GM21786 (cell line): ENCODE measurements at regions not wholly inside any gene's neighbourhood (a gene's known extent, or its start where the extent isn't known, plus 50 kb on each side); places are given as distances from the start of the nearest gene placed in this dataset.

ENCODE experiments used
- ATAC-seq: cut with Tn5 transposase; IDR thresholded peaks from one replicate; pipeline ENCODE4 v1.9.1; 2021; ENCODE audit not compliant: unreplicated experiment

GRCh38 chr1:184267747-184268146 is 119.1 kb upstream of the C1orf21 start:
- ATAC-seq = no peak

DNA sequence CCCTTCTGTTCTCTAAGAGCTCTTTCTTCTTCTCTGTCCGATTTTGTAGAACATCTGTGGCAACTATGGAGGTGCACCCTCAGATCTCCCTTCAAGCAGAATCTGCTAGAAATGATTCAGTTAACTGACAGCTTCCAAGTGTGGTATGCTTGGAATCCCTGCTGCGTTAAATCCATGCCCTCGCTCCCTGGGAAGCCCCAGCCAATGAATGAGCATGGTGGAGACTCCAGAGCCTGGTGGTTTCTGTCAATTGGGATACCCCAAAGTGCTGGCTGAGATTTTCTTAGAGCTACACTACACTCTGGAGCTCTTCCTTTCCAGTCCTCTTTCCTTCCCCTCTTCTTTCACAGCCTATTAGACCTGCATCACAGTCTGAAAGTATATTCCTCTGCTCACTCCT is 116.3 kb upstream of the C1orf21 start:
- no peak for ATAC-seq

DNA sequence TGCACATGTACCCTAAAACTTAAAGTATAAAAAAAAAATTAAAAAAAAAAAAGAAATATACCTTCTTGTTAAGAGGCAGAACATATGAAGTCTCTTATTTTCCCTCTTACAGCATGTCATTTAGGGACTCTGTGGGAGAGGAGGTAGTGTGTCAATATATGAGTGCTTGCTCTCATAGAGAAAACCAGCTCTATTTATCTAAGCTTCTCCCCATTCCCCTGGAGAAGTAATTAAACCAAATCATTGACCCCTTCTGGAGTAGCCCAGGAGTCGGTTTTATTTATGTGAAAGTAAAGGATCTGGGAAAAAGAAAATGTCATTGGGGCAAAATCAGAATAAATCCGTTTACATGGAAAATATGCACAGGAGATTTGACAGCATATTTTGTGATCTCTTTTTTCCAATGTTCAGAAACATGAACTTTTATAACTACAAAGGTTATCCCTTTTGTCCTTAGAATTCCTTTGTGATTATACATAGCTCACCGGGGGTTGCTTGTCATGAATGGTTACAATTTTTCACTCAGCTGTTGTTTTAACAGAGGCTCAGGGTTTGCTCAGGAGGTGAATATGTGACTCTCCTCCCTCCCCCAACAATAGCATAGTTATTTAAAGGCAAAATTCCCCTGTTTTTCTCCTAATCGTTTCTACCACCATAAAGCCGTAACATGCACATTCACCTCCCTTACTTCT is 114.5 kb upstream of the C1orf21 start:
- no peak for ATAC-seq

- ATAC-seq = no peak
Observed at GRCh38 chr1:184276416-184276815, 110.4 kb upstream of the C1orf21 start.

- ATAC-seq = no peak
Observed at GRCh38 chr1:184279911-184280458, 106.8 kb upstream of the C1orf21 start.

DNA sequence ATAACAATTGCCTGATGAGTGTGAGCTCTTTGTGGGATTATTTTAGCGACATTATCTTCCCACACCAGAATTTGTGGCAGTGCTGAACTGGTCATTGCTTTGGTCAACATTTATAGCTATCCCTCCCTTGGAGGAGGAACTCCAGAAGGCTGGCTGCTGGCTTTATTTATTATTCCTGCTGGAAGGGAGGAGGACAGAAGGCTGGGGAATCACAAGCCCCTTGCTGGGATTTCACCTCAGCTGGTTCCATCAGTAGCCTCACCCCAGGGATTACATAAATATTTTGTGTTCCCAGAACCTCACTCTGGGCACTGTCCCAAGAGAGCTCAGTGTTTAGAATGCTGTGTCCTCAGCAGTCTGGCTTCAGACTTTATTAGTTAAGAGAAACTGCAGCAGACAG is 102.8 kb upstream of the C1orf21 start:
- ATAC-seq = no peak

- ATAC-seq = no peak
Observed at GRCh38 chr1:184284900-184285299, 101.9 kb upstream of the C1orf21 start.

DNA sequence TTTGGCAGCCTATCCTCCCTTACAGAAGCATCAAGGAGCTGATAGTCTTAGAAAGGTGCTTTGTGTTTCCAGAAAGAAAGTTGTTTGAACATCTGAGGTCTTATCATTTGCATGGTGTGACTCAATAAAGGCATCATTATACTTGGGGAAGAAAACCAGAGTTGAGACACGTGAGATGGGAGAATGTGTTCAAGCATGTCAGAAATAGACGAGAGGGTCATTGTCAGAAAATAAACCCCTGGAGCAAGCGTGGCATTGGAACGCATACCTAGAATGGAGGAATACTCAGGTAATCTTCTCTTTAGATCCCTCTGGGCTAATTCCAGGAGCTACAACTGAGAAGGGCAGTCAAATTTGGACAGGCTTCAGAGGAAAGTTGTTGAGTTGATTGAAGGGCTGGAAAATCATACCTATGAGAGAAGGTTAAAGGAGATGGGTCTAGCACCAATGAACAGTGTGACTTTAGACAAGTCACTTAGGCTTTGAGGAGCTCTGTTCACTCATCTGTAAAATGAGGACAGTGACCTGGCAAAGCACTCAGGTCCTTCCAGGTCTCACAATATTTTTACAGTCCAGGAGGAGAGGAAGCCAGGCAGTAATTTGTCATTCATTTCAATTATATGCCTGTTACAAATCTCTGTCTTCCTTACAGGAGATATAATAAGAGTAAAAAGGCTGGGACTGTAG is 101.3 kb upstream of the C1orf21 start:
- no peak for ATAC-seq

- ATAC-seq = no peak
Observed at GRCh38 chr1:184287001-184287400, 99.8 kb upstream of the C1orf21 start.

DNA sequence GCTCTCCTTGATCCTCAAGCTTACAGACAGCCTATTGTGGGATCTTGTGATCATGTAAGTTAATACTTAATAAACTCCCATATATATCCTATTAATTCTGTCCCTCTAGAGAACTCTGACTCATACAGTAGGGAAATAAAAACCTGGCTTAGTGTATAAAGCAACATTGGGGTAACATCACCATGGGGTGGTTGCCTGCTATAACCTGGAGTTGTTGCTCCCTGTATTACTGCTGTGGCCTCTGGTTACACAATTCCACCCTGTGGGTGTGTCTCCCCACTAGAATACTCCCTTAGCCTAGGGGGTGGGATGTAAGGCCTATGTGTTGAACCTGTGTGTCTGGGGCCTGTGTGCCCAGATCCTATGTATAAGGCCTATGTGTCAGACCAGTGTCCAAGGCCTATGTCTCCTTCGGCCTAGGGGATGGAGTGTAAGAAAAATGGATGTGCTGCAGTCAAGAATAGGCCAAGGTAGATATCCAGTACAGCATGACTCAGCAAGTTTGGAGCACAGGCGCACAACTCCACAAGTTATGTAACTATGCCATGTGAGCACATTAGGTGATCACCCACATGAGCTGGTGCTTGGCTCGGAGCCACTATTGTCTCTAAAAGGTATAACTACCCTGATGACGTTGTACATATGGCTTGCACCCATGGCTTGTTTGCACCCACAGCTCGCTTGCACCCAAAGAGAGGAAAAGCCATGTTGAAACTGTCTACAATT is 96.8 kb upstream of the C1orf21 start:
- ATAC-seq = no peak

DNA sequence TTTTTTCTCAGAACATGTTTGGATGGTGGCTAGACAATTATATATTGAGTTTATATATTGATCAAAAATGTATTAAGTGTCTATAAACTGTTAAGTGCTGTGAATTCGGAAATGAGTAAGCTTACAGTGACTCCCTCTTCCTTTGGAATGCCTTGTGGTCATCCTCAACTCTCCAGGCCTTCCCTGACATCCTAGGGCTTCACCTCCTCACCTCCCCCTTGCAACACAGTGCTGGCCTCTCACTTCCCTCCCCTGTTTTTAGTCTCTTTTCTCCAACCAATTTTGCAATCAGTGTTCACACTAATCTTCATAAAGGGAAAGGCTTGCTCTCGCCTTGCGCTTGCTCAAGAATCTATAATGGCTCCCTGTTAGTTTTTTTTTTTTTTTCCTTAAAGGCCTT is 95.1 kb upstream of the C1orf21 start:
- ATAC-seq = no peak

DNA sequence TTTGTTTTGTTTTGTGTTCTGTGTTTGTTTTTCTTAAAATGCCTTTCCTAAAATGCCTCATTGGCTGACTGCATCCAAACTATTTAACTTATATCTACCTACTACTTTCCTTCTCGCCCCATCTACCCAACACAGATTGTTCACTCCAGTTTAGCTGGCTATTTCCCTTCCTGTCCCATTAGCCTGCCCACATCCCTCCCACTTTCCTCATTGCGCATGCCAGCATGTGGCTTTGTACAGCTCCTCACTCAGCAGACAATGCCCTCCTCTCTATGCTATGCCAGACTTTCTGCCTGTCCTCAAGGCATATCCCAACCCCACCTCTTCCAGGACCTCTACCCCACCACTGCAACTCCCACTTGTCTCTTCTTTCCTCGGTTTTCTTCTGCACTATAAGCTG is 94.7 kb upstream of the C1orf21 start:
- ATAC-seq = no peak

GRCh38 chr1:184294101-184294500 is 92.7 kb upstream of the C1orf21 start:
- ATAC-seq = no peak

DNA sequence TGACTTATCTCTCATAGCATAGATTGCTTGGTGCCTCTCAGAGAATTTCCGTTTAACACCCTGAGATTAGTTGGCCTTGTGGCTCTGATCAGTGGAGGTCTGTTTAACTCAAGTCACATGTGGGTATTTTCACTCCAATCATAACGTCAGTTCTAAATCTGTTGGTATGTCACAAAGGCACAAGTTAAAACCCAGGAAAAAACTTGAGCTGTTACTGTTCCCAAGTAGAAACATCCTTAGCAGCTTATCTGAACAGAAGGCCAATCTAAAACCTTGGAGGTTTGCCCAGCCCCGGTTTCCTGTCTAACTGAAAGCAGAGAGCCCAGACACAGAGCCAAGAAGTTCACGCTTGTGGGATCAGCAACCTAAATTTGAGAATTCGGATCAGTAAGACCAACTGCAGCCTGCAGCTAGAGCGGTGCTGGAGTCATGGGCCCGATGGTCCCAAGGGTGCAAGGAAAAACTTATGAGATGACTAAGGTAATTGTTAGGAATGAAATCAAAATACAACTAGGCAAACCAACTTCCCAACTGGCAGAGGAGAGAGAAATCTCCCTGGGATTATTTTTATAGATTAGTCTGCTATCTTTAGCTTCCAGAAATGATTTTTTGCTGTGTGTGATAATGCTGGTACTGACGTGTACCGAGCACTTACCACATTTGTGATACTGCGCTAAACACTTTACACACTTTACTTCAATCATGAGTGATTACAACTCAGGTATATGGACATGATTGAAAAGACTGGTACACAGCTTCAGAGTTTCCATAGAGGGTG is 90.2 kb upstream of the C1orf21 start:
- ATAC-seq = no peak

DNA sequence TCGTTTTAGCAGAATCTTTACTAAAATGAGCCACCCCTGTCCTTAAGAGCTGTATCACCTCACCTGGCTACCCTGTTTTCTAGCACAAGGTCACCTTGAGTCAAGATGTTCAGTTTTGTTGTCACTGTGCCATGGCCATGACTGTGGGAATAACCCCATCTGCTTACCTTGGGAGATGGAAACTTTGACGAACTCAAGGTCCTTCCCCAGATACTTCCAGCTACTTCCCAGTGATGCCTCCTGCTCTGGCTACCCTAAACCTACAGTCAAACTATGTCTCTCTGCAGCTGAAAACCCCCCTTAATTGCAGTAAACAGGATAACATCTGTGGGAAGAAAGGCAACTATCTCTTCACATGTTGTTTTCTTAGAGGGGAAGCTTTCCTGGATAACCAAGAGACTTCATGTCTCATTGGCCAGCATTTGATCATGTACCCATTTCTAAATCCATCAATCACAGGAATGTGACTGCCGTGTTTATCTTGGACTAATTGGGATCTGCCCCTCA is 89.5 kb upstream of the C1orf21 start:
- ATAC-seq = no peak

DNA sequence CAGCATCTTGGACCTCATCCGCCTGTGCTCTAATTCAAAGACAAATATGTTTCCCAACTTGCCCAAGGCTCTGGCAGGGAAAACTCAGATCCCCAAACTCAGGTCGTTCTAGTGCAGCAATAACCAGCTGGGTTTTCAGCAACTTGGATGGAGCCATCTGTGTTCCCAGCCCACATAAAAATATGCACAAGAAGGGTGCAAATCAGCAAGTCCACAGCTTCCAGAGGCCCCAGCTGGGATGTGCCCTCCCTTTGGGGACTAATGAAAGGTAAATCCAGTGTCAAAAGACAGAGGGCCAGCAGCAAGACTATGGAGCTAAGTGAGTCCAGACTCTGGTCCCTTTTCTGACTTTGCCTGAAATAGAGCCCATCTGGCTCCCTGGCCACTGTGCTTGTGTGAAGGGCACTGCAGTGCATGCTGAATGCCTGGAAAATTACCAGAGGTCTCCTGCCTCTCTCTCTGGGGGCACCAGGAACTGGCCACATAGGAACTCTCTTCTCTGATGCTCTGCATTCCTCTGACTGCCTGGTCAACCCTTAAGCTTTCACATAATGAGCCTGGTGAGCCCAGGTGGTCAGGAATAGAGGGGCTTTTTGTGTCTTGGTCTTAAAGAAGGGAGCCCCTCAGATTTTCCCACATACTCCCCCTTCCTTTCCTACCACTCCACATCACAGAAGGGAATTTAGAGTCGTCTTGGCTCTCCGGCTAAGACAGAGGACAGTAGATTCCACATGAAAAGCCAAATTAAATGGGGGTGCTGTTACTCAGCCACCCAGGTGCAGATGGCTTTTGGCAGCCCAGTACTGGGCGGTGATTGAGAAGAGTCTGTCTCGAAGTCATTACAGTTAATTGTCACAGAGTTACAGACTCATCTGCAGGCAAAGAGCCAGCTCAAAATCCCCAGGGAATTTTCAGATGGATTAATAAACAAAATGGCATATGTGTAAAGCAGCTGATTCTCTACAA is 88.1 kb upstream of the C1orf21 start:
- ATAC-seq = no peak

- no peak for ATAC-seq
Observed at GRCh38 chr1:184299406-184299790, 87.4 kb upstream of the C1orf21 start.

DNA sequence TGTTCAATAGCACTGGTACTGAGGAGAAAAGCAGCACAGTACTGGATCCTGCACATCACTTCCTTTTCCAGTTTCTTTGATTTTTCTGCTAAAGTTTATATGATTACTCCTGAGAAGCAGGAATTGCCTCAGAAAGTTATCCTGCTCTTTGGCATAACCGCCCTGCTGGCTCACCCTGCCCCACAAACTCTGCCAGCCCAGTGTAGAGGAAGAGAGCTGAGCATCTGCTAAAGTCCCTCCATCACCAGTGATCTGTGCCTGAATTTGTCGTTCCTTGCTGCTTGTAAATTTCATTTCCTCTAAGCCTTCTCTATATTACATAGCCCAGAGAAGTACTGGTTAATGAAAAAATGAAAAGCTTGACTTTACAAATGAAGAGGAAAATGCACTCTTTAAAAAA is 87.0 kb upstream of the C1orf21 start:
- ATAC-seq = no peak

DNA sequence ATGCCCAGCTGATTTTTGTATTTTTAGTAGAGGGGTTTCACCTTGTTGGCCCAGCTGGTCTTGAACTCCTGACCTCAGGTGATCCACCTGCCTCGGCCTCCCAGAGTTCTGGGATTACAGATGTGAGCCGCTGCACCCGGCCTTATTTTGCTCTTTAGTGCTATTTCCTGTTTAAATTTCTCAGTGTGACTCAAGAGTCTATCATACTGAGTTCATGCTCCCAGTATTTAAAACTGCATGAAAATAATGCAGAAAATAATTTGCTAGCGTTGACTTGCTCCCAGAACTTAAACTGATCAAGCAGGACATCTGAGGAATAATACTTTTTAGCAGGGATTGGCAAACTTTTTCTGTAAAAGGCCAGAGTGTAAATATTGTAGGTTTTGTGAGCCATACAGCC is 86.4 kb upstream of the C1orf21 start:
- no peak for ATAC-seq

DNA sequence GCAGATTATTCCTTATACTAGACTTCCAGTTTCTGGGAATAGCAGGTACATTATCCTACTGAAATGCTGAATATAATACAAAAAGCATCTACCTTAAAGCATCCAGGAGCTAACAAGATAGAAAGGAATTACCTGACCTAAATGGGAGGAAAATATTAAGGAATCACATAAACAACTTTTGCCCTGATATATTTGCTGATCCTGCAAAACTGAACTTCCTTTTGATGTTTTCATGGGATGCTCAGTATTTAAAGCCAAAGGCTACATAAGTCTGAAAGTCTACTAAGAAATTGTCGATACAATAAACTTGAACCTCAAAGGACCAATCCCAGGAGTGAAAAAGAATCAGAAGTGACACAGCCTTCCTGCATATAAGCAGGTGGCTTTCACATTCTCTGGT is 85.6 kb upstream of the C1orf21 start:
- ATAC-seq = no peak
